ENCODE measurements at regions not wholly inside any gene's neighbourhood (a gene's known extent, or its start where the extent isn't known, plus 50 kb on each side); places are given as distances from the start of the nearest gene placed in this dataset.

DNA sequence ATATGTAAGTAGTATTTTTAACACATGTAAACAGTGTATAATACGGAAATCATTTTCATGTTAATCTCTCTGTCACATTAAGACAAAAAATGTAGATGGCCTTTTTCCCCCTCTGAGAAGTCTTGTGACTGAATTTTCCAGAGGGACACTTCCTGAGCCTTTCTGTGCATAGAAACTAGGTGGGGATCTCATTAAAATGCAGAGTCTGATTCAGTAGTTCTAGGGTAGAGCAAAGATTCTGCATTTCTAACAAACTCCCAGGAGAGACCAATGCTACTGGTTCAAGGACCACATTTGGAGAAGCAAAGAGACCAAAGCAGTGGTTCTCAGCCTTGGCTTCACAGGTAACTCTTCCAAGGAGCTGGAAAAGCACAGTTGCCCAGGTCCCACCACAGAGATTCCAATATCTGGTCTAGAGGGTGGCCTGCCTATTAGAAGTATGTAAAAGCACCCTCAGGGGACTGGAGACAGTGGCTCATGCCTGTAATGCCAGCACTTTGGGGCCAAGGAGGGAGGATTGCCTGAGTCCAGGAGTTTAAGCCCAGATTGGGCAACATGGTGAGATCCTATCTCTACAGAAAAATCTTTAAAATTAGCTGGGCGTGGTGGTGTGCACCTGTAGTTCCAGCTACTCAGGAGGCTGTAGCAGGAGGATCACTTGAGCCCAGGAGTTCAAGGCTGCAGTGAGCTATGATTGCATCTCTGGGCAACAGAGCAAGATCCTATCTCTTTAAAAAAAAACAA lies 378.5 kb downstream of the KIF16B start:
- H3K27me3 ChIP-seq (ENCODE audit: control insufficient read depth, insufficient read depth, low read length): no peaks in the 10 kb centered on the region
- no peaks in the 10 kb centered on the region for H3K9me3 ChIP-seq (ENCODE audit: control insufficient read depth, insufficient read depth, low read depth, low read length)
- H3K79me2 ChIP-seq (ENCODE audit: control insufficient read depth, insufficient read depth, low read length): no peaks in the 10 kb centered on the region
- H3K9ac ChIP-seq (ENCODE audit: insufficient read depth, low read length): no peak overlapping the region
- H3K4me3 ChIP-seq (replicated peaks in 1 of 4; ENCODE audit: control extremely low read depth in 1 of 4, insufficient read depth in 1 of 4, low read depth in 3 of 4, low read length in 4 of 4): no peak overlapping the region
- no peak overlapping the region for H3K4me2 ChIP-seq (ENCODE audit: extremely low read depth, insufficient read depth, low read length)
- no peak for DNase-seq (ENCODE audit: low read depth in 2 of 2)
- H3K4me1 ChIP-seq (ENCODE audit: control insufficient read depth, extremely low read depth, insufficient read depth, low read length): no peaks in the 10 kb centered on the region
- no peak overlapping the region for H2AFZ ChIP-seq (ENCODE audit: low read length)
- H3K36me3 ChIP-seq (ENCODE audit: control insufficient read depth, insufficient read depth, low read length): no peaks in the 10 kb centered on the region
- H3K27ac ChIP-seq (ENCODE audit: insufficient read depth, low read length): no peak overlapping the region
- no peaks in the 10 kb centered on the region for H4K20me1 ChIP-seq (ENCODE audit: control insufficient read depth, extremely low read depth, insufficient read depth, low read length)
- no peak for TF ChIP-seq EZH2 (IDR thresholded peaks at IDR 0.05; ENCODE audit: low read length, missing control alignments)
- no peak for TF ChIP-seq CTCF (conservative IDR thresholded peaks at IDR 0.05 in 1 of 2, IDR thresholded peaks at IDR 0.05 in 1 of 2; ENCODE audit: low read depth in 1 of 2, low read length in 2 of 2)

DNA sequence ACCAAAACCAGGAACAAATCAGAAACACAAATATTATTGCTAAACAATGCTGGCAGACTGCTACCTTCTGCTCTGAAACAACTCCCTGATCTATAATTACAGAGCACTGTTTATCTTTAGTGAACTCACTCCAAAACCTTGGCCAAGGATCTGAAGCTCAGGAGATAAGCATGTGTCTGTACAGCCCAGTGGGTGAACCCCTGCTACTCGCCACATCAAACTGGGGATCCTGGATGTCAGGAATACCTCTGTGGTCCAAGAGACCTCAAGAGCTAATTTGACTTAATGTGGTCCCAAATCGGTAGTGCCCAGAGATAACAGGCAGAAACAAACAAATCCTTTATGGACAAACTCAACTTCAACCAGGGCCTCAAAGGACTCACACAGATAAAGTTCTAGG lies 381.8 kb downstream of the KIF16B start:
- TF ChIP-seq CTCF (conservative IDR thresholded peaks at IDR 0.05 in 1 of 2, IDR thresholded peaks at IDR 0.05 in 1 of 2; ENCODE audit: low read depth in 1 of 2, low read length in 2 of 2) (no peak), EZH2 (IDR thresholded peaks at IDR 0.05; ENCODE audit: low read length, missing control alignments) (no peak)
- no peak overlapping the region for H2AFZ ChIP-seq (ENCODE audit: low read length)

GRCh38 chr20:16189371-16189770 lies 383.9 kb downstream of the KIF16B start:
- Histone ChIP-seq H3K27me3 (ENCODE audit: control insufficient read depth, insufficient read depth, low read length) (no peaks in the 10 kb centered on the region), H3K4me1 (ENCODE audit: control insufficient read depth, extremely low read depth, insufficient read depth, low read length) (no peaks in the 10 kb centered on the region), H3K79me2 (ENCODE audit: control insufficient read depth, insufficient read depth, low read length) (no peaks in the 10 kb centered on the region), H3K36me3 (ENCODE audit: control insufficient read depth, insufficient read depth, low read length) (no peaks in the 10 kb centered on the region), H3K27ac (ENCODE audit: insufficient read depth, low read length) (no peak overlapping the region), H2AFZ (ENCODE audit: low read length) (no peak overlapping the region), H4K20me1 (ENCODE audit: control insufficient read depth, extremely low read depth, insufficient read depth, low read length) (no peaks in the 10 kb centered on the region), H3K4me3 (replicated peaks in 1 of 4; ENCODE audit: control extremely low read depth in 1 of 4, insufficient read depth in 1 of 4, low read depth in 3 of 4, low read length in 4 of 4) (no peak overlapping the region), H3K9ac (ENCODE audit: insufficient read depth, low read length) (no peak overlapping the region), H3K9me3 (ENCODE audit: control insufficient read depth, insufficient read depth, low read depth, low read length) (peaks cover 8% of the 10 kb centered on the region), H3K4me2 (ENCODE audit: extremely low read depth, insufficient read depth, low read length) (no peak overlapping the region)
- DNase-seq (ENCODE audit: low read depth in 2 of 2): no peak
- TF ChIP-seq EZH2 (IDR thresholded peaks at IDR 0.05; ENCODE audit: low read length, missing control alignments) (no peak), CTCF (conservative IDR thresholded peaks at IDR 0.05 in 1 of 2, IDR thresholded peaks at IDR 0.05 in 1 of 2; ENCODE audit: low read depth in 1 of 2, low read length in 2 of 2) (no peak)

More for the DNA sequence above, 381.8 kb downstream of the KIF16B start:
- no peak overlapping the region for H3K4me2 ChIP-seq (ENCODE audit: extremely low read depth, insufficient read depth, low read length)
- H3K27ac ChIP-seq (ENCODE audit: insufficient read depth, low read length): no peak overlapping the region
- H4K20me1 ChIP-seq (ENCODE audit: control insufficient read depth, extremely low read depth, insufficient read depth, low read length): no peaks in the 10 kb centered on the region
- H3K9ac ChIP-seq (ENCODE audit: insufficient read depth, low read length): no peak overlapping the region
- H3K4me1 ChIP-seq (ENCODE audit: control insufficient read depth, extremely low read depth, insufficient read depth, low read length): no peaks in the 10 kb centered on the region
- no peaks in the 10 kb centered on the region for H3K79me2 ChIP-seq (ENCODE audit: control insufficient read depth, insufficient read depth, low read length)
- H3K27me3 ChIP-seq (ENCODE audit: control insufficient read depth, insufficient read depth, low read length): no peaks in the 10 kb centered on the region
- H3K36me3 ChIP-seq (ENCODE audit: control insufficient read depth, insufficient read depth, low read length): no peaks in the 10 kb centered on the region
- H3K4me3 ChIP-seq (replicated peaks in 1 of 4; ENCODE audit: control extremely low read depth in 1 of 4, insufficient read depth in 1 of 4, low read depth in 3 of 4, low read length in 4 of 4): no peak overlapping the region
- peaks cover 8% of the 10 kb centered on the region for H3K9me3 ChIP-seq (ENCODE audit: control insufficient read depth, insufficient read depth, low read depth, low read length)
- no peak for DNase-seq (ENCODE audit: low read depth in 2 of 2)

Data from fibroblast of lung (primary cell).